HG02610 (cell line): ENCODE measurements at regions not wholly inside any gene's neighbourhood (a gene's known extent, or its start where the extent isn't known, plus 50 kb on each side); places are given as distances from the start of the nearest gene placed in this dataset.

Source experiments
- ATAC-seq: cut with Tn5 transposase; IDR thresholded peaks from one replicate; pipeline ENCODE4 v1.9.1; 2021; ENCODE audit warnings: mild to moderate bottlenecking, moderate library complexity; ENCODE audit not compliant: unreplicated experiment

- ATAC-seq, result peak; percentile 61
Observed at GRCh38 chr5:93886917-93887361, 145.5 kb upstream of the POU5F2 start.

- ATAC-seq, result no peak
Observed at GRCh38 chr5:93886098-93886806, 144.9 kb upstream of the POU5F2 start.

- ATAC-seq, result no peak
Observed at GRCh38 chr5:93884254-93884653, 142.9 kb upstream of the POU5F2 start.

GRCh38 chr5:93883459-93883858, 142.1 kb upstream of the POU5F2 start:
- ATAC-seq, result no peak

DNA sequence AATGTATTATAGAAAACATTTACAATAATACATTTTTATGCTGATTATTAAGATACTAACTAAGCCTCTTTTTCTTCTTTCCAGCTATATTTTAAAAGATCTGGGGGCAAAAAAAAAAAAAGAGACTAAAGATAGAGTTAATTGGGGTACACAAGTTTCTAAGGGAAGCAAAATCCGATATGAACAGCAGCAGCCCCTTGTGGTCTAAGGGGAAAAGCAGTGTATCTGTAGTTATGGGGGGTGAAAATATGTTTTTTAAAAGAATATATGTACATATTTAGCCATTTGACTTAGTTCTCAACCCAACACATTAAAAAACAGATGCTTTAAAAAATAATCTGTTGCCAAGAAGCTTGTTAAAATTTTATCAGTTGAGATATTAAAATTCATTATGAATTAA, 134.3 kb upstream of the POU5F2 start:
- ATAC-seq, result no peak

GRCh38 chr5:93874491-93874890, 133.1 kb upstream of the POU5F2 start:
- ATAC-seq, result peak; percentile 77

DNA sequence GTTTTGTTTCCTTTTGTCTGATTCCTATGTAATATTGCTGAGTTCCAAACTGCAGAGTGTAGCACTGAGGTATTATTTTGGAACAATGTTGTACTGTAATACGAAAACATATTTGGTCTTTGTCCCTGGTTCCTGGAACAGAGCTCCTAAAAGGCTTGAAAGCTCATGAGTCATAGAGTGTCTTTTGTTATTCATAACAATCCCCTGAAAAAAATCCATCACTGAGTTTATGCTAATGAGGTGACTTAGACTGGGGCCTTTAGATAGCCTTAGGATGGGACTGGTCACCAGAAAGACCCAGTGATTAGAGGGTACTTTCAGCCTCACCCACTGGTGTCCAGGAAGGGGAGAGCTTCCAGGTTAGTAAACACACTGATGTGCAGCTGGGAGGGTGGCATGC, 132.7 kb upstream of the POU5F2 start:
- peak; percentile 97 for ATAC-seq

DNA sequence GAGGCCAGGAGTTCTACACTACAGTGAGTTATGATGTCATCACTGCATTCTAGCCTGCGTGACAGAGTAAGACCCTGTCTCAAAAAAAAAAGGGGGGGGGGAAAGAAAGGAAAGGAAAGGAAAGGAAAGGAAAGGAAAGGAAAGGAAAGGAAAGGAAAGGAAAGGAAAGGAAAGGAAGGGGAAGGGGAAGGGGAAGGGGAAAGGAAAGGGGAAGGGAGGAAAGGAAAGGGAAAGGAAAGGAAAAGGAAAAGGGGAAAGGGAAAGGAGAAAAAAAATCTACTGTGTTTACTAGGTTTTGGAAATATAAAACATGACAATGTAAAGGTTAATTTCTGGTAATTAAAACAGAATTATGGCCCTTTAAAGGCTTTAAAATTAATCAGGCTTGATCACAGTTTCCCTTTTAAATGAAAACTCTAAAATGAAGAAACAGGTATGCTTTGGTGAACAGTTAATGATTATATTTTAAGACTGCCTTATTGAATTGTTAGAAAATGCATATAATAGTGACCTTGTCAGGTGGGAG, 131.9 kb upstream of the POU5F2 start:
- no peak for ATAC-seq

- no peak for ATAC-seq
Observed at GRCh38 chr5:93870649-93871048, 129.2 kb upstream of the POU5F2 start.

- ATAC-seq, result no peak
Observed at GRCh38 chr5:93868851-93869250, 127.5 kb upstream of the POU5F2 start.

GRCh38 chr5:93850311-93850710, 108.9 kb upstream of the POU5F2 start:
- no peak for ATAC-seq

GRCh38 chr5:93845376-93845775, 104.0 kb upstream of the POU5F2 start:
- ATAC-seq, result no peak

DNA sequence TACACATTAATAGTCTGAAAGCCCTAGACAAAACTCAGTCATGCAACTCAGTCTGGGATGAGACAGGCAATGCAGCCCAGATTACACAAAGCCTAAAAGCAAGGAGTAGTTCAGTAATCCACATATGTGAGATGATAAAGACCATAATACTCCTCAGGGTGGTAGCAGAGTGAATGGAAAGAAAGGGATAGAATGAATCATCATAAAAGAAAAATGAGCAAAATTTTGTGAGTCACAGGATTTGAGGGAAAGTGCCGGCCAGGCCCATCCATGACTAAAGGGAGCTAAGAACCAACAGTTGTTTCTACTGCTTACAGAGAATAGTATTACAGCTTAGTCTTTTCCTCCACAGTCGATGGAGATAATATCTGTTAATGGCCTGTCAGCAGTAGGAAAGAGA, 90.0 kb upstream of the POU5F2 start:
- ATAC-seq, result no peak

GRCh38 chr5:93830893-93831292, 89.5 kb upstream of the POU5F2 start:
- ATAC-seq, result no peak

DNA sequence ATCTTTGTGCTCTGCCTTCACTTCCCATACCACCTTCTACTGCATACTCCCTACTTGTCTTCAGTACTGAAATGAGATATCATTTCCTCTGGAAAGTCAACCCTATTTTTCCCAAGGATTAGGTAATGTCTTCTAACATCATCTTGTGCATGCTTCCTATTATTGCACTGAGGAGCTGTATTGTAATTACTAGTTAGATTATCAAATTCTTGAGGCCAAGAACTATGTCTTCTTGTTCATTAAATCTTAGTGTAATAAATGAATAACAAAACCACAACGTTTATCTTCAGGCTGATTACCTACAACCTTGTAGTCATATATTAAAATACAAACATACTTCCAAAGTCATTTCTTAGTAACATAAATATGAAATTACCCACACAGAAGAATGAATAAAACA, 87.9 kb upstream of the POU5F2 start:
- ATAC-seq, result no peak

- no peak for ATAC-seq
Observed at GRCh38 chr5:93821891-93822415, 80.6 kb upstream of the POU5F2 start.

DNA sequence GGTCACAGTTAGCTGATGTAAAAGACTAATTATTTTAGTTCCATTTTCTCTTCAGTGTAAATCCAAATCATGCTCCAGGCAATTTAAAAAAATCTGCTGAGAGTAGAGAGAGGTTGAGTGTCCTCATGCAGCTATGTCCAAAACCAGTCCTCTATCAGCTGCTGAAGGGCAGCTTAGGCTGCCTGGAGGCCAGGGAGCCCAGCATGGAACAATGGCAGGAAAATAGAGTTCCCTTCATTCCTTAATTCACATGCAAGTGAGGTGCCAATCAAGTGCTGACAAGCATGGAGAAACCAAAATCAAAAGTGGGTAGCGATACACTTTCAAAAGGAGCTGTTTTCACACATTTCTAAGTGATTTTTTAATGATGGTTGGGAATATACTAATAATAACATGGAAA, 78.3 kb upstream of the POU5F2 start:
- ATAC-seq, result no peak

DNA sequence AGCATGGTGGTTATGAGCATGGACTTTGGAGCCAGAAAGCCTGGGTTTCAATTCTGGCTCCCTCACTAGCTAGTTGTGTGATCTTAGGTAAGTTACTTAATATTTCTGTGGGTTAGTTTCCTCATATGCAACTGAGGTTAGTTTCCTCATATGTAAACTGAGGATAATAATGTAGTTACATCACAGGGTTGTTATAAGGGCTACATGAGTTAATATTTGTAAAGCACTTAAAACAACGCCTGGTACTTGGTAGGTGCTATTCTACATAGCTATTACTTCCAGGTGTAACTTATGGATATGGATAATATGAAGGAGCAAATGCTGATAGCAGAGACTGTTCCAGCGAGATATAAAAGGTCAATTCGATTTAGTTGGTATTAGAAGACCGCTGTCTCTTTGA, 69.4 kb upstream of the POU5F2 start:
- ATAC-seq, result no peak

DNA sequence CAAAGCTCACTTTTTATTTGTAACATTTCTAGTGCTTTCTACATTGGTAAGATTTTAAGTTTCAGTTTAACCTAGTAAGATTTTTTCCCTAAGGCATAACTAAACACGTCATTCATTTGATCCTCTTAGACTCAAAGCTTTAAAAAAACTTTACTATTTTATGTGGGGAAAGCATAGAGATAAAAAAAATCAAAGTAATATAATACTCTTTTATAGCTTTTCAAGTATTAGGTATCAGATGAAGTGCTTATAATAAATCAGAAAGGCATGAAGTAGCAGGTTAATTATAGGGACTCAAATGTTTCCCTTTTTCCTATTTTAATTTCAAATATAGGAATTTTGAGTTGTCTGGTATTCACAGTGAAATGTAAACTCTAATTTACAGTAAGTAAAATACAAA, 68.0 kb upstream of the POU5F2 start:
- no peak for ATAC-seq

DNA sequence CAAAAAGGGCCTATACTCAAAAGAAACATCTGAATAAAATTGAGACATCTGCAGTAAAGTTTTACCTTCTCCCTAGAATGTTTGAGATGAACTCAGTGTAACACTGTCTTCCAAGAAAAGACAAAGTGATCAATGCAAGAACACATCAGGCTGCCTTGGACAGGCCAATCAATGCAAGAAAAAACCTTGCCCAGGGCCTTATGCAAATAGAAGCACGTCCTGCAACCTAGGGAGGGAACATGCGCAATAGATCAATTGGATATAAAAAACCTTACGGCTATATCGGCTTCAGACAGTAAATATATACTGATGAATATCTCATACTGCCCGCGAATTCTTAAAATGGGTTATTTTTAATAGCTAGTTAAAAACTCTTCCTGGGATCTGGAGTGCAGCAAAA, 66.4 kb upstream of the POU5F2 start:
- ATAC-seq, result no peak

GRCh38 chr5:93805616-93806379, 64.4 kb upstream of the POU5F2 start:
- ATAC-seq, result no peak
